AG10803 (cell line): ENCODE measurements at regions not wholly inside any gene's neighbourhood (a gene's known extent, or its start where the extent isn't known, plus 50 kb on each side); places are given as distances from the start of the nearest gene placed in this dataset.
A peak's percentile ranks its signal among the peaks of the same experiment; 100 is the strongest.
"Not testable (repeated sequence)": the region's sequence is repeated elsewhere in the genome, so short reads cannot be mapped to it uniquely, and the experiment has no call there.

ENCODE experiments used
- DNase-seq: peaks from one replicate; pipeline ENCODE4 v3.0.0; 2010; ENCODE audit warnings: low read depth
- H3K4me3 ChIP-seq: 2 replicates; pipeline ENCODE4 v1.5.1; 2011; ENCODE audit warnings: mild to moderate bottlenecking, low read length, control low read depth
- TF ChIP-seq, protein P1 (sequence below): conservative IDR thresholded peaks from 2 replicates; pipeline ENCODE4 v1.5.1; 2011; ENCODE audit warnings: mild to moderate bottlenecking, low read length, control low read depth, inconsistent platforms

DNA sequence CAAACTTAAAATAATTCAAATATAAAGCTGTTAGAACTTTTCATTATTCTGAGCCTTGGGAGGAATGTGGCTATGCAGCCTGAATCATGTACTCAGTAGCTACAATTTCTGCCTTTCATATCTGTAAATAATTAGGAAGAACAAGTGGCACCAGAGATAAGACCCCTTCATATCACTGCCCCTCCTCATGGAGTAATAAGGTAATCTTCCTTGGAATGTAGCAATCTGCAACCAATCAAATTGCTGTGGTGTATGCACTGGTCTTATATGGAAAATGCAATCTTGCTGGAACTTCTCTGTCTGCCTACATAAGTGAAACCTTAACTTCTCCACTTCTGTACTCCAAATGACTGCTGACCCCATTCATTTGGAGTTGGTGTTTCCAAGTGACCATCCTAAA is 104.4 kb upstream of the VANGL1 start:
- H3K4me3 ChIP-seq: no peak overlapping the region
- no peak for DNase-seq
- TF ChIP-seq, protein P1, sequence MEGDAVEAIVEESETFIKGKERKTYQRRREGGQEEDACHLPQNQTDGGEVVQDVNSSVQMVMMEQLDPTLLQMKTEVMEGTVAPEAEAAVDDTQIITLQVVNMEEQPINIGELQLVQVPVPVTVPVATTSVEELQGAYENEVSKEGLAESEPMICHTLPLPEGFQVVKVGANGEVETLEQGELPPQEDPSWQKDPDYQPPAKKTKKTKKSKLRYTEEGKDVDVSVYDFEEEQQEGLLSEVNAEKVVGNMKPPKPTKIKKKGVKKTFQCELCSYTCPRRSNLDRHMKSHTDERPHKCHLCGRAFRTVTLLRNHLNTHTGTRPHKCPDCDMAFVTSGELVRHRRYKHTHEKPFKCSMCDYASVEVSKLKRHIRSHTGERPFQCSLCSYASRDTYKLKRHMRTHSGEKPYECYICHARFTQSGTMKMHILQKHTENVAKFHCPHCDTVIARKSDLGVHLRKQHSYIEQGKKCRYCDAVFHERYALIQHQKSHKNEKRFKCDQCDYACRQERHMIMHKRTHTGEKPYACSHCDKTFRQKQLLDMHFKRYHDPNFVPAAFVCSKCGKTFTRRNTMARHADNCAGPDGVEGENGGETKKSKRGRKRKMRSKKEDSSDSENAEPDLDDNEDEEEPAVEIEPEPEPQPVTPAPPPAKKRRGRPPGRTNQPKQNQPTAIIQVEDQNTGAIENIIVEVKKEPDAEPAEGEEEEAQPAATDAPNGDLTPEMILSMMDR: no peak

DNA sequence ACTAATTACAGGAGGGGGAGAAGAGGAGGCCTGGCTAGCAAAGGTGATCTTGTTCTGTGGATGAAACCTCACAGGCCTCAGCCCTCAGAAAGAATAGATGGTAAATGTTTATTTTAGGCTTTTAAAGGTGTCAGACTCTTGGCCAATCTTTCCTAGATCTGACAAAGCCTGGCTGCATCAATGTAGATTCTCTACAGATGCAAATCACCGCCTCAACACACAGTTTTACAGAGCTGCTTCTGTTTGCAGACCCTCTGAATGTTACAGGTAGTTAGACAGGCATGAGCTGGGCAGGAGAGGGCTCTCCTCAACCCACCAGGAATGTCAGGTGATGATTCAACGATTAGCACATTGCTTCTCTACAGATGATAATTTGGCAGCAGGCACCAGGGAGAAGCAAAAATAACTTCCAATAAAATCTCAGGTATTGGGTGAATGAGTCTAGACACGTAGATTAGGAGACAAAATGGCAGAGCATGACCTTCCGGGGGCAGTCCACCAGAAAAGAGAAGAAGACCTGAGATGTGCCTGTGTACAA is 105.4 kb upstream of the VANGL1 start:
- H3K4me3 ChIP-seq: no peak overlapping the region
- TF ChIP-seq, protein P1: no peak
- DNase-seq: no peak

DNA sequence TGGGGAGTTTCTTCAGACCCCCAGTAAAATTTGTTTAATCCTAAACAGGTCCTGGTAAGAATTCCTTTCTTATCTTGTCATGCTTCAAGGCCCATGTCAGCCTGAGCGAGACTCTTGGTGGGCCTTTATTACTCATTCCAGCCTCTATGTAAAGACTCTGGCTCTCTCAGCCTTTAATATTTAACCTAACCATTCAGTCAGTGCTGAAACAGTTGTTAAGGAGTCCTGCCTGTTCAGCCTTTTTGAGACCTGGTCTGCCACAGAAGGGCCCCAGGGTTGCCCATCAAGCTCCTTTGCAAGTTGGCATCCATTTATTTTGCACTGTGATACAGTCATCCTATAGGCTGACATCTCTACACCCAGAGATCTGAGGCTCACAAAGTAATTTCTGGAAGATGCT is 107.7 kb upstream of the VANGL1 start:
- TF ChIP-seq, protein P1: no peak
- H3K4me3 ChIP-seq: no peak overlapping the region
- no peak for DNase-seq

DNA sequence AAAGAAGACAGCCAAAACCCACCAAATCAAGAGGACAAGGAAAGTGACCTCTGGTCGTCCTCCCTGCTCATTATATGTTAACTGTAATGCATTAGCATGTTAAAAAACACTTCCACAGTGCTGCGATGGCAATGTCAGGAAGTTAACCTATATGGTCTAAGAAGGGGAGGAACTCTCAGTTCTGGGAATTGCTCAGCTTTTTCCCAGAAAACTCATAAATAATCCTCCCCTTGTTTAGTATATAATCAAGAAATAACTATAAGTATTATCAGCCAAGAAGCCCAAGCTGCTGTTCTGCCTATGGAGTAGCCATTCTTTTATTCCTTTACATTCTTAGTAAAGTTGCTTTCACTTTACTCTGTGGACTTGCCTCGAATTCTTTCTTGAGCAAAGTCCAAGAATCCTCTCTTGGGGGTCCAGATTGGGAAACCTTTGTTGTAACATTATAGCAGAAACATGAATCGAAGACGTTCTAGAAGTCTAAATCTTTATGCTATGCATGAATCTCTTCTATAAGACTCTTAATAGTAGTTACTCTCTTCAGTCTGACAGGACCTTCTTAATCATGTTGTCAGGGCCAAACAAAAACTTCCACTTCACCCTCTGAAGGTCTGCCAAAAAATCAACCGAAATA is 110.0 kb upstream of the VANGL1 start:
- TF ChIP-seq, protein P1: no peak
- H3K4me3 ChIP-seq: no peak overlapping the region
- no peak for DNase-seq

DNA sequence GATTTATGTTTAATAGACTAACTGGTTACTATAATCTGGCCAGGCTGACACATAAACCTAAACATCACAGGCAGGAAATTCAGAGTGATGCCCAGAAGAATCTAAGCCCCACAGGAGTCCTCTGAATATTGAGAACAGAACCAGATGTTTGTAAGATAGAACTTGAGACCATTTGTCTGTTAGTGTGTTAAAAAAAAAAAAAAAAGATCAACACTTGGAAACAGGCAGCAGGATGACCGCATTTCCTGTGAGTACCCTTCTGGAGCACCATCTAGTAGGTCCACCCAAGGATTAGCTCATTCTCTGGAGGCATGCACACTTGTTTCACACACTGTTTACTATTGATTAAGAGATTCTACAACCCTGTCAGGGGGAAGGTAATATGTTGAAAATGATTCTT is 111.4 kb upstream of the VANGL1 start:
- TF ChIP-seq, protein P1: no peak
- DNase-seq: peak; percentile 90
- H3K4me3 ChIP-seq: no peak overlapping the region

DNA sequence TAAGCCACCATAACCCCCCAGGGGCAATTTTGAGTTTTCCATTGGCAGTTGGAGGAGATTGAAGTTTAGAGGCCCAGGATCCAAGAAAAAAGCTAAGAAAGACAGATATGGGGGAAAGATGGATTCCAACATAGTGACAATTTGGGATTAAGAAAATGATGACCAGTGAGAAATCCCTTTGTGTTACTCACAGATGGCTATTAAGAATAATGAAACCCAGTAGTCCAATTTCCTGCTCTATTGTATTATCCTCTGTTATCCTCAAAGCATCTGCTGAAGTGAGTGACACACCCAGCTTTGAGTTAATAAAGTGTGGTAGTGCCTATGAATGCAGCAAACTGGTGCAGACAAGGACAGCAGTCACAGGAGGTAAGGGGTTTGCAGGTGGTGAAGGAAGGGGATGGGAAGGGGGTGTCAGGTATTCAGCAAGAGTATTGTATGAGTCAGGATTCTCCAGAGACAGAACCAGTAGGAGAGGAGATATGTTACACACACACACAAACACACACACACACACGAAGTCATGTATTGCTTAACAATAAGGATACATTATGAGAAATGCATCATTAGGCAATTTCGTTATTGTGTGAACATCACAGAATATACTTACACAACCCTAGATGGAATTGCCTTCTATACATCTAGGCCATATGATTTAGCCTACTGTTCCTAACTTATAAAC is 112.4 kb upstream of the VANGL1 start:
- peak; percentile 35 for DNase-seq
- H3K4me3 ChIP-seq: no peak overlapping the region
- TF ChIP-seq, protein P1: no peak

DNA sequence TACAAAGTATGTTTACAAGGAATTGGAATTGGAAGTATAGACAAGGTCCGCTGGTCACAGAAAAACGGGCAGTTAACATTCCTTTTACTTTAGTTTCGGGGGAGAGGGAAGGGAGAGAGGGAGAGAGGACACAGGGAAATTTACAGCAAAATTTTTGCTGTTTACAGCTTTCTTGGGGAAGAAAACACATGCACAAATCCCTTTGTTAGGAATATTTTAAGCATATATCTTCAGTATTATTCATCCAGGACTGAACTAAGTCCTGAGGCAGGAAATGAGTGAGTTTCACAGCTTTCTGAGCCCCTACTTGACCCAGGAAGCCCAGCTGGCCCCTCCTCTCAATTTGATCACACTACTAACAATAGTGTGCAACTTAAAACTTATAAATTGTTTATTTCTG is 113.4 kb upstream of the VANGL1 start:
- H3K4me3 ChIP-seq, DNase-seq: not testable (repeated sequence)
